ENCODE measurements at regions not wholly inside any gene's neighbourhood (a gene's known extent, or its start where the extent isn't known, plus 50 kb on each side); places are given as distances from the start of the nearest gene placed in this dataset.

- no peak overlapping the region for H3K4me3 Mint-ChIP-seq
- no peak for DNase-seq (ENCODE audit: low spot score in 2 of 2, unreplicated experiment in 2 of 2)
- no peak for TF ChIP-seq CTCF (IDR thresholded peaks at IDR 0.05; ENCODE audit: unreplicated experiment)
- H3K4me1 Mint-ChIP-seq = peaks cover 4% of the 10 kb centered on the region
- H3K36me3 Mint-ChIP-seq = no peaks in the 10 kb centered on the region
- no peaks in the 10 kb centered on the region for H3K9me3 Mint-ChIP-seq
- peaks cover 57% of the 10 kb centered on the region for H3K27me3 Mint-ChIP-seq (ENCODE audit: low read depth)
- no peak overlapping the region for H3K27ac Mint-ChIP-seq
These were observed 56.5 kb downstream of the IRX6 start for GRCh38 chr16:55380485-55380884.

GRCh38 chr16:55384288-55385247, 60.6 kb downstream of the IRX6 start:
- H3K27me3 Mint-ChIP-seq (ENCODE audit: low read depth) = peaks cover 43% of the 10 kb centered on the region
- no peaks in the 10 kb centered on the region for H3K36me3 Mint-ChIP-seq
- TF ChIP-seq CTCF (IDR thresholded peaks at IDR 0.05; ENCODE audit: unreplicated experiment) = no peak
- H3K4me3 Mint-ChIP-seq = no peak overlapping the region
- H3K9me3 Mint-ChIP-seq = no peaks in the 10 kb centered on the region
- DNase-seq (ENCODE audit: low spot score in 2 of 2, unreplicated experiment in 2 of 2) = no peak
- H3K27ac Mint-ChIP-seq = no peak overlapping the region
- peaks cover 4% of the 10 kb centered on the region for H3K4me1 Mint-ChIP-seq

- H3K4me3 Mint-ChIP-seq = no peak overlapping the region
- H3K9me3 Mint-ChIP-seq = no peaks in the 10 kb centered on the region
- no peaks in the 10 kb centered on the region for H3K36me3 Mint-ChIP-seq
- no peak for DNase-seq (ENCODE audit: low spot score in 2 of 2, unreplicated experiment in 2 of 2)
- H3K27me3 Mint-ChIP-seq (ENCODE audit: low read depth) = peaks cover 36% of the 10 kb centered on the region
- TF ChIP-seq CTCF (IDR thresholded peaks at IDR 0.05; ENCODE audit: unreplicated experiment) = no peak
- H3K27ac Mint-ChIP-seq = no peak overlapping the region
- peaks cover 4% of the 10 kb centered on the region for H3K4me1 Mint-ChIP-seq
These were observed 61.4 kb downstream of the IRX6 start for GRCh38 chr16:55385359-55385758.

- no peaks in the 10 kb centered on the region for H3K36me3 Mint-ChIP-seq
- H3K4me1 Mint-ChIP-seq = peaks cover 15% of the 10 kb centered on the region
- no peak for DNase-seq (ENCODE audit: low spot score in 2 of 2, unreplicated experiment in 2 of 2)
- H3K4me3 Mint-ChIP-seq = no peak overlapping the region
- H3K27me3 Mint-ChIP-seq (ENCODE audit: low read depth) = peaks cover 23% of the 10 kb centered on the region
- no peak overlapping the region for H3K27ac Mint-ChIP-seq
- no peaks in the 10 kb centered on the region for H3K9me3 Mint-ChIP-seq
- no peak for TF ChIP-seq CTCF (IDR thresholded peaks at IDR 0.05; ENCODE audit: unreplicated experiment)
These were observed 62.7 kb downstream of the IRX6 start for GRCh38 chr16:55386534-55387296.

GRCh38 chr16:55388131-55388862, 64.3 kb downstream of the IRX6 start:
- Mint-ChIP-seq H3K36me3 (no peaks in the 10 kb centered on the region), H3K27me3 (ENCODE audit: low read depth) (peaks cover 27% of the 10 kb centered on the region), H3K4me1 (peaks cover 20% of the 10 kb centered on the region), H3K9me3 (no peaks in the 10 kb centered on the region), H3K4me3 (no peak overlapping the region), H3K27ac (no peak overlapping the region)
- no peak for TF ChIP-seq CTCF (IDR thresholded peaks at IDR 0.05; ENCODE audit: unreplicated experiment)
- no peak for DNase-seq (ENCODE audit: low spot score in 2 of 2, unreplicated experiment in 2 of 2)
